NCI-H2196 (cell line): ENCODE measurements at regions not wholly inside any gene's neighbourhood (a gene's known extent, or its start where the extent isn't known, plus 50 kb on each side); places are given as distances from the start of the nearest gene placed in this dataset.

Source experiments
- DNase-seq: peaks from one replicate; lab custom pipeline; 2025; ENCODE audit not compliant: unreplicated experiment; lab: John Stamatoyannopoulos, UW

GRCh38 chr7:155178096-155178495 lies 108.0 kb downstream of the HTR5A start:
- DNase-seq, result no peak

GRCh38 chr7:155181768-155182167 lies 111.6 kb downstream of the HTR5A start:
- no peak for DNase-seq

GRCh38 chr7:155182406-155182970 lies 112.4 kb downstream of the HTR5A start:
- DNase-seq, result no peak

GRCh38 chr7:155183655-155184054 lies 113.5 kb downstream of the HTR5A start:
- no peak for DNase-seq

GRCh38 chr7:155184923-155185322 lies 112.8 kb upstream of the INSIG1 start:
- no peak for DNase-seq

- DNase-seq, result no peak
These were observed 110.5 kb upstream of the INSIG1 start for GRCh38 chr7:155187061-155187785.

GRCh38 chr7:155188357-155188756 lies 109.3 kb upstream of the INSIG1 start:
- DNase-seq, result no peak

GRCh38 chr7:155188821-155189581 lies 108.7 kb upstream of the INSIG1 start:
- DNase-seq, result no peak

GRCh38 chr7:155189590-155189989 lies 108.1 kb upstream of the INSIG1 start:
- DNase-seq, result no peak

GRCh38 chr7:155190688-155191087 lies 107.0 kb upstream of the INSIG1 start:
- no peak for DNase-seq

- no peak for DNase-seq
These were observed 106.5 kb upstream of the INSIG1 start for GRCh38 chr7:155191137-155191536.

GRCh38 chr7:155191901-155192478 lies 105.7 kb upstream of the INSIG1 start:
- no peak for DNase-seq

GRCh38 chr7:155192961-155193640 lies 104.6 kb upstream of the INSIG1 start:
- DNase-seq, result no peak

GRCh38 chr7:155193716-155194115 lies 104.0 kb upstream of the INSIG1 start:
- no peak for DNase-seq

GRCh38 chr7:155194382-155195140 lies 103.1 kb upstream of the INSIG1 start:
- DNase-seq, result no peak

GRCh38 chr7:155195939-155196523 lies 101.6 kb upstream of the INSIG1 start:
- no peak for DNase-seq

- no peak for DNase-seq
These were observed 99.3 kb upstream of the INSIG1 start for GRCh38 chr7:155198196-155198892.

GRCh38 chr7:155198901-155199845 lies 98.5 kb upstream of the INSIG1 start:
- no peak for DNase-seq
